ENCODE measurements at regions not wholly inside any gene's neighbourhood (a gene's known extent, or its start where the extent isn't known, plus 50 kb on each side); places are given as distances from the start of the nearest gene placed in this dataset.
"Not testable (repeated sequence)": the region's sequence is repeated elsewhere in the genome, so short reads cannot be mapped to it uniquely, and the experiment has no call there.

- H3K4me3 ChIP-seq (ENCODE audit: low read depth in 1 of 3, low read length in 3 of 3), result no peak overlapping the region
- H3K27me3 ChIP-seq (ENCODE audit: control insufficient read depth in 3 of 3, insufficient read depth in 3 of 3, low read length in 3 of 3), result peaks cover 0 to 2% (median 0%) of the 10 kb centered on the region in 3 donors
- WGBS, 3 donors, result 84 to 91% (median 88%) methylated on average over 12 of the region's 12 CpGs
- FAIRE-seq (no peak), DNase-seq (no peak)
- H3K9me3 ChIP-seq (ENCODE audit: control insufficient read depth in 2 of 2, insufficient read depth in 1 of 2, low read depth in 1 of 2, low read length in 1 of 2), result no peaks in the 10 kb centered on the region
- no peaks in the 10 kb centered on the region for H3K4me1 ChIP-seq (ENCODE audit: control insufficient read depth in 3 of 3, insufficient read depth in 2 of 3, low read depth in 1 of 3, low read length in 2 of 3)
- H3K27ac ChIP-seq (ENCODE audit: low read depth in 1 of 3, low read length in 2 of 3), result no peak overlapping the region
- no peaks in the 10 kb centered on the region for H3K36me3 ChIP-seq (ENCODE audit: control insufficient read depth in 3 of 3, insufficient read depth in 2 of 3, low read depth in 1 of 3, low read length in 3 of 3)
Measured at GRCh38 chr20:57774111-57774880, 64.5 kb upstream of the PMEPA1 start.

- H3K36me3 ChIP-seq (ENCODE audit: control insufficient read depth in 3 of 3, insufficient read depth in 2 of 3, low read depth in 1 of 3, low read length in 3 of 3), result no peaks in the 10 kb centered on the region
- 66 to 78% (median 78%) methylated on average over 9 of the region's 9 CpGs for WGBS, 3 donors
- FAIRE-seq (no peak), DNase-seq (no peak)
- H3K4me1 ChIP-seq (ENCODE audit: control insufficient read depth in 3 of 3, insufficient read depth in 2 of 3, low read depth in 1 of 3, low read length in 2 of 3), result no peaks in the 10 kb centered on the region
- no peak overlapping the region for H3K4me3 ChIP-seq (ENCODE audit: low read depth in 1 of 3, low read length in 3 of 3)
- H3K9me3 ChIP-seq (ENCODE audit: control insufficient read depth in 2 of 2, insufficient read depth in 1 of 2, low read depth in 1 of 2, low read length in 1 of 2), result no peaks in the 10 kb centered on the region
- peaks cover 0 to 2% (median 0%) of the 10 kb centered on the region in 3 donors for H3K27me3 ChIP-seq (ENCODE audit: control insufficient read depth in 3 of 3, insufficient read depth in 3 of 3, low read length in 3 of 3)
- no peak overlapping the region for H3K27ac ChIP-seq (ENCODE audit: low read depth in 1 of 3, low read length in 2 of 3)
Measured at GRCh38 chr20:57773059-57773815, 63.4 kb upstream of the PMEPA1 start.

DNA sequence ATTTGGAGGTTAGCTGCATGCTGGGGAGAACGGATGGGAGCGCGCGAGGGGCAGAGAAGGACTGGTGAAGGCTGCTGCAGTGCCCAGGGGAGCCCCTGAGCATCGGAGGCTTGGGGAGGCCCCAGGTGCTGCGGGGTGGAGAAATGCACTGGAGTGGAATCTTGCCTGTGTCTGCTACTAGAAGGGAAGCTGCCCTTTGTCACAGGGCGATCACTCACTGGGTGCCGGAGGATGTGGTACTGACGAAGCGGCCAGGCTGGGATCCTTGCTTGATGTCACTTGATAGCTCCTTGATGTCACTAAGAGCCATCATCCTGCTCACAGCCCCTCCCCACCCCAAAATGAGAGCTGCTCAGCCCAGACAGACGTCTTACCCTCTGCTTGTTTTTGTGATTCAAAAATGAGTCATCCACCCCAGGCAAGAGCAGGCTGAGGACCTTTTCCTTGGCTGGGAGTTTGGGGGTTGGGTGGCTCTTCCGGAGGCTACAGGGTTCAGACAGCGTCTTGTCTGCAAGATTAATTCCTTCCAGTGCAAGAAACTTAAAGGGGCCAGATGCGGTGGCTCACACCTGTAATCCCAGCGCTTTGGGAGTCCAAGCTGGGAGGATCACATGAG lies 62.6 kb upstream of the PMEPA1 start:
- no peak overlapping the region for H3K4me3 ChIP-seq (ENCODE audit: low read depth in 1 of 3, low read length in 3 of 3)
- FAIRE-seq, result no peak
- peaks cover 0 to 2% (median 0%) of the 10 kb centered on the region in 3 donors for H3K27me3 ChIP-seq (ENCODE audit: control insufficient read depth in 3 of 3, insufficient read depth in 3 of 3, low read length in 3 of 3)
- no peak overlapping the region for H3K27ac ChIP-seq (ENCODE audit: low read depth in 1 of 3, low read length in 2 of 3)
- no peaks in the 10 kb centered on the region for H3K9me3 ChIP-seq (ENCODE audit: control insufficient read depth in 2 of 2, insufficient read depth in 1 of 2, low read depth in 1 of 2, low read length in 1 of 2)
- no peak for DNase-seq
- H3K4me1 ChIP-seq (ENCODE audit: control insufficient read depth in 3 of 3, insufficient read depth in 2 of 3, low read depth in 1 of 3, low read length in 2 of 3), result no peaks in the 10 kb centered on the region
- whole genome bisulfite sequencing, 3 donors, result 59 to 70% (median 65%) methylated on average over 15 of the region's 15 CpGs
- no peaks in the 10 kb centered on the region for H3K36me3 ChIP-seq (ENCODE audit: control insufficient read depth in 3 of 3, insufficient read depth in 2 of 3, low read depth in 1 of 3, low read length in 3 of 3)

DNA sequence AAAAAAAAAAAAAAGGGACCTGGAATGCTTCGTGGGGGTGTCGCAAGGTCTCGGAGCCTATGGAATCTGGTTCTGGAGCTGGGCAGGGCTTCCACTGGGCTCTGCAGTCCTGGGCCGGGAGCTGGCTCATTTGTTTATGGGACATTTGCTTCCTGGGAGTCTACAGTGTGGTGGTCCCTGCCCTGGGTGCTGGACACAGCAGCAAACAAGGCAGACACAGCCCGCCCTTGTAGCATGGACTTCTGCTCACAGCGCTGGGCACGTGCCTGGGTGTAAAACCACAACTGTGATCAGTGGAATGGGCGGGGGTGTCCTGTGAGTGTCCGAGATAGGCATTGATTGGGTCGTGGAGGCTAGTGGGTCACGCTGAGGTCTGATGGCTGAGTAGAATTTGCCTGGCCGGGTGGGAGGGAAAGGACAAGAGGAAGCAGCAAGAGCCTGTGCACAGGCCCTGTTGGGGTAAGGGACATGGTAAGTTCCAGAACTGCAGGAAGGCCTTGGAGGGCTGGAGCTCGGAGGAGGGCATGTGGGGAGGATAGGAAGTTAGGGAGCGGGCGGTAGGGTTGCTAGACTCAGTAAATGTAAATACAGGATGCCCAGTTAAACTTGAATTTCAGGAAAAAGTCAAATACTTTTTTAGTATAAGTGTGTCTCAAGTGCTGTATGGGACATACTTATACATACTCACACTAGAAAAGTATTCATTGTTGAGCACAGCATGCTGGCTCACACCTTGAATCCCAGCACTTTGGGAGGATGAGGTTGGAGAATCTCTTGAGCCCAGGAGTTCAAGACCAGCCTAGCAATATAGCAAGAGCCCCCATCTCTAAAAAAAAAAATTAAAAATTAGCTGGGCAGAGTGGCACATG lies 61.3 kb upstream of the PMEPA1 start:
- no peaks in the 10 kb centered on the region for H3K4me1 ChIP-seq (ENCODE audit: control insufficient read depth in 3 of 3, insufficient read depth in 2 of 3, low read depth in 1 of 3, low read length in 2 of 3)
- peaks cover 0 to 2% (median 0%) of the 10 kb centered on the region in 3 donors for H3K27me3 ChIP-seq (ENCODE audit: control insufficient read depth in 3 of 3, insufficient read depth in 3 of 3, low read length in 3 of 3)
- no peaks in the 10 kb centered on the region for H3K36me3 ChIP-seq (ENCODE audit: control insufficient read depth in 3 of 3, insufficient read depth in 2 of 3, low read depth in 1 of 3, low read length in 3 of 3)
- H3K27ac ChIP-seq (ENCODE audit: low read depth in 1 of 3, low read length in 2 of 3), result no peak overlapping the region
- FAIRE-seq (no peak), DNase-seq (no peak)
- WGBS, 3 donors, result 74 to 81% (median 78%) methylated on average over 15 of the region's 15 CpGs
- H3K4me3 ChIP-seq (ENCODE audit: low read depth in 1 of 3, low read length in 3 of 3), result no peak overlapping the region
- no peaks in the 10 kb centered on the region for H3K9me3 ChIP-seq (ENCODE audit: control insufficient read depth in 2 of 2, insufficient read depth in 1 of 2, low read depth in 1 of 2, low read length in 1 of 2)

- not testable (repeated sequence) for FAIRE-seq; H3K36me3 ChIP-seq (ENCODE audit: control insufficient read depth in 3 of 3, insufficient read depth in 2 of 3, low read depth in 1 of 3, low read length in 3 of 3)
Measured at GRCh38 chr20:57770401-57770800, 60.6 kb upstream of the PMEPA1 start.

GRCh38 chr20:57769756-57770155 lies 59.9 kb upstream of the PMEPA1 start:
- Histone ChIP-seq H3K36me3 (ENCODE audit: control insufficient read depth in 3 of 3, insufficient read depth in 2 of 3, low read depth in 1 of 3, low read length in 3 of 3) (no peaks in the 10 kb centered on the region), H3K4me1 (ENCODE audit: control insufficient read depth in 3 of 3, insufficient read depth in 2 of 3, low read depth in 1 of 3, low read length in 2 of 3) (no peaks in the 10 kb centered on the region), H3K9me3 (ENCODE audit: control insufficient read depth in 2 of 2, insufficient read depth in 1 of 2, low read depth in 1 of 2, low read length in 1 of 2) (peaks cover 0 to under 1% of the 10 kb centered on the region in 2 donors), H3K4me3 (ENCODE audit: low read depth in 1 of 3, low read length in 3 of 3) (no peak overlapping the region), H3K27ac (ENCODE audit: low read depth in 1 of 3, low read length in 2 of 3) (no peak overlapping the region), H3K27me3 (ENCODE audit: control insufficient read depth in 3 of 3, insufficient read depth in 3 of 3, low read length in 3 of 3) (peaks cover 0 to 2% (median 0%) of the 10 kb centered on the region in 3 donors)
- DNase-seq (no peak), FAIRE-seq (no peak)
- WGBS, 3 donors, result 47 to 60% (median 48%) methylated on average over 5 of the region's 5 CpGs

More at GRCh38 chr20:57770401-57770800, 60.6 kb upstream of the PMEPA1 start:
- 79 to 86% (median 82%) methylated on average over 8 of the region's 8 CpGs for WGBS, 3 donors
- H3K27ac ChIP-seq (ENCODE audit: low read depth in 1 of 3, low read length in 2 of 3); H3K27me3 ChIP-seq (ENCODE audit: control insufficient read depth in 3 of 3, insufficient read depth in 3 of 3, low read length in 3 of 3); H3K9me3 ChIP-seq (ENCODE audit: control insufficient read depth in 2 of 2, insufficient read depth in 1 of 2, low read depth in 1 of 2, low read length in 1 of 2); H3K4me1 ChIP-seq (ENCODE audit: control insufficient read depth in 3 of 3, insufficient read depth in 2 of 3, low read depth in 1 of 3, low read length in 2 of 3); H3K4me3 ChIP-seq (ENCODE audit: low read depth in 1 of 3, low read length in 3 of 3); DNase-seq: not testable (repeated sequence)

DNA sequence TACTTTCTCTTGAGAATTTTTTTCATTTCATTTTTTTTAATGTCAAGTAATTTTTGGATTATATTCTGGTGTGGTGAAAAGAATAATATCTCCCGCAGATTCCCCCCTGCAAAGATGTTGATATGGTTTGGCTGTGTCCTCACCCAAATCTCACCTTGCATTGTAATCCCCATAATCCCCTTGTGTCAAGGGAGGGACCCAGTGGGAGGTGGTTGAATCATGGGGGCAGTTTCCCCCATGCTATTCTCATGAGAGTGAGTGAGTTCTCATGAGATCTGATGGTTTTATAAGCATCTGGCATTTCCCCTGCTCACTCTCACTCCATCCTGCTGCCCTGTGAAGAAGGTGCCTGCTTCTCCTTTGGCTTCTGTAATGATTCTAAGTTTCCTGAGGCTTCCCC lies 58.7 kb upstream of the PMEPA1 start:
- DNase-seq, result no peak
- 64 to 79% (median 74%) methylated on average over 1 of the region's 1 CpG for WGBS, 3 donors
- Histone ChIP-seq H3K4me1 (ENCODE audit: control insufficient read depth in 3 of 3, insufficient read depth in 2 of 3, low read depth in 1 of 3, low read length in 2 of 3) (no peaks in the 10 kb centered on the region), H3K36me3 (ENCODE audit: control insufficient read depth in 3 of 3, insufficient read depth in 2 of 3, low read depth in 1 of 3, low read length in 3 of 3) (no peaks in the 10 kb centered on the region), H3K27me3 (ENCODE audit: control insufficient read depth in 3 of 3, insufficient read depth in 3 of 3, low read length in 3 of 3) (peaks cover 0 to 2% (median 0%) of the 10 kb centered on the region in 3 donors), H3K4me3 (ENCODE audit: low read depth in 1 of 3, low read length in 3 of 3) (no peak overlapping the region), H3K27ac (ENCODE audit: low read depth in 1 of 3, low read length in 2 of 3) (no peak overlapping the region), H3K9me3 (ENCODE audit: control insufficient read depth in 2 of 2, insufficient read depth in 1 of 2, low read depth in 1 of 2, low read length in 1 of 2) (peaks cover 0 to 6% of the 10 kb centered on the region in 2 donors)
- FAIRE-seq, result no peak

GRCh38 chr20:57767441-57767840 lies 57.6 kb upstream of the PMEPA1 start:
- DNase-seq, result no peak
- no peak overlapping the region for H3K27ac ChIP-seq (ENCODE audit: low read depth in 1 of 3, low read length in 2 of 3)
- H3K36me3 ChIP-seq (ENCODE audit: control insufficient read depth in 3 of 3, insufficient read depth in 2 of 3, low read depth in 1 of 3, low read length in 3 of 3), result no peaks in the 10 kb centered on the region
- FAIRE-seq, result no peak
- no peaks in the 10 kb centered on the region for H3K4me1 ChIP-seq (ENCODE audit: control insufficient read depth in 3 of 3, insufficient read depth in 2 of 3, low read depth in 1 of 3, low read length in 2 of 3)
- peaks cover 0 to 2% (median 0%) of the 10 kb centered on the region in 3 donors for H3K27me3 ChIP-seq (ENCODE audit: control insufficient read depth in 3 of 3, insufficient read depth in 3 of 3, low read length in 3 of 3)
- H3K9me3 ChIP-seq (ENCODE audit: control insufficient read depth in 2 of 2, insufficient read depth in 1 of 2, low read depth in 1 of 2, low read length in 1 of 2), result peaks cover 0 to 6% of the 10 kb centered on the region in 2 donors
- H3K4me3 ChIP-seq (ENCODE audit: low read depth in 1 of 3, low read length in 3 of 3), result no peak overlapping the region

Data from small intestine (tissue), 7 donors.